ENCODE measurements at regions not wholly inside any gene's neighbourhood (a gene's known extent, or its start where the extent isn't known, plus 50 kb on each side); places are given as distances from the start of the nearest gene placed in this dataset.

- H3K4me3 ChIP-seq (ENCODE audit: low read depth in 1 of 2, low read length in 1 of 2): no peak overlapping the region
- no peaks in the 10 kb centered on the region for H3K9me3 ChIP-seq
- no peaks in the 10 kb centered on the region for H3K36me3 ChIP-seq
- H3K27ac ChIP-seq: no peak overlapping the region
- no peak for TF ChIP-seq CTCF (IDR thresholded peaks at IDR 0.05)
- H3K27me3 ChIP-seq: no peaks in the 10 kb centered on the region
- H3K4me1 ChIP-seq (ENCODE audit: control insufficient read depth in 1 of 2, insufficient read depth in 1 of 2, low read depth in 1 of 2, low read length in 1 of 2): peaks cover 0 to 3% of the 10 kb centered on the region in 2 experiments
Observed at GRCh38 chrX:30965767-30966166, 76.7 kb upstream of the TAB3 start.

DNA sequence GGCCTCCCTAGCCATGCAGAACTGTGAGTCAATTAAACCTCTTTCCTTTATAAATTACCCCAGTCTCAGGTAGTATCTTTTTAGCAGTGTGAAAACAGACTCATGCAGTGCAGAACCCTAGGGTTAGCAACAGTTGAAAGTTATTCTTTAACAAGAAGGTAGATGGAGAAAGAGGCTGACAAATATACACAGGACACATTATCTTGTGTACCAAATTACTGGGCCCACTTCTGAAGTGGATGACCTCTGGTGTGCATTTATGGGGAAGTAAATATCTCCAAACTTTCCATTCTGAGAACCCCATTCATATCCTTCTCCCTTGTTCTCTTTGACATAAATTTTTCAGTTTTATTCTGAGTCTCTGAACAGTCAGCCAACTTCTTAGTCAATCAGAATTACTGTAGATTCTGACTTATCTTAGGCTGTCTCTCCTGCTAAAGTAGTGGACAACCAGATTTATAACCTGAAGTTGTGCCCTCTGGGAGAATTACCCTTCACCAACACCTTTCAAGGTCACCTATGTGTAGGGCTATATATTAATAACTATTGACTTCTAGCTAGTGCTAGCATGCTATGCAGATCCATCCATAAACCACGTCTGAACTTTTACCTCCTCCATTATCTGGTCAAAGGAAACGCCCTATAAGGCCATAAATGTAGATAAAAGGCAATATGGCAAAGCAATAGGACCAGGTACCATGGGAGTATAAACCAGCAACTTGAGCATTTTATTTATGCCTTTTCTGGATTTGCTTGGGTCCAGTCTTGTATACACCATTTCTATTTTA, 72.5 kb upstream of the TAB3 start:
- Histone ChIP-seq H3K27me3 (no peaks in the 10 kb centered on the region), H3K27ac (no peak overlapping the region), H3K36me3 (no peaks in the 10 kb centered on the region), H3K9me3 (no peaks in the 10 kb centered on the region), H3K4me1 (ENCODE audit: control insufficient read depth in 1 of 2, insufficient read depth in 1 of 2, low read depth in 1 of 2, low read length in 1 of 2) (no peaks in the 10 kb centered on the region), H3K4me3 (ENCODE audit: low read depth in 1 of 2, low read length in 1 of 2) (no peak overlapping the region)
- TF ChIP-seq CTCF (IDR thresholded peaks at IDR 0.05): no peak

GRCh38 chrX:30957753-30958152, 68.7 kb upstream of the TAB3 start:
- no peaks in the 10 kb centered on the region for H3K36me3 ChIP-seq
- TF ChIP-seq CTCF (IDR thresholded peaks at IDR 0.05): no peak
- H3K27me3 ChIP-seq: no peaks in the 10 kb centered on the region
- no peaks in the 10 kb centered on the region for H3K9me3 ChIP-seq
- H3K4me3 ChIP-seq (ENCODE audit: low read depth in 1 of 2, low read length in 1 of 2): no peak overlapping the region
- no peak overlapping the region for H3K27ac ChIP-seq
- H3K4me1 ChIP-seq (ENCODE audit: control insufficient read depth in 1 of 2, insufficient read depth in 1 of 2, low read depth in 1 of 2, low read length in 1 of 2): no peaks in the 10 kb centered on the region

DNA sequence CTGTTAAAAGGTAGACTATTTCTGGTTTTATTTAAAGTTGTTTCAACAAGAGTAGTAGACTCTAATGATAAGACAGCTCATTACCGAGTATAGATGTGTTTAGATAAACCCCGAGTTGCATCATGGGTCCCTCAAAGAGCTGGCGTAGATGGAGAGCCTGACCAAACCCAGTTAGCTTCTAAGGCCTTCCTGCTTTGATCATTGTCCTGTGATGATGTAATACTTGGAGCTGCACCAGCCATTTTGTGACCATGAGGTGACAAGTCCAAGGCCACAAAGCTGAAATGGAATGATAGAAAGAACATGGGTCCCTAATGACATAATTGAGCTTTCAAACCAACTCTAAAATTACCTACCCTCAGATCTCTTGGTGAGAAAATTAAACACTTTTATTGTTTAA, 66.6 kb upstream of the TAB3 start:
- no peaks in the 10 kb centered on the region for H3K4me1 ChIP-seq (ENCODE audit: control insufficient read depth in 1 of 2, insufficient read depth in 1 of 2, low read depth in 1 of 2, low read length in 1 of 2)
- H3K4me3 ChIP-seq (ENCODE audit: low read depth in 1 of 2, low read length in 1 of 2): no peak overlapping the region
- no peak for TF ChIP-seq CTCF (IDR thresholded peaks at IDR 0.05)
- H3K27me3 ChIP-seq: no peaks in the 10 kb centered on the region
- no peaks in the 10 kb centered on the region for H3K36me3 ChIP-seq
- no peak overlapping the region for H3K27ac ChIP-seq
- H3K9me3 ChIP-seq: no peaks in the 10 kb centered on the region

GRCh38 chrX:30951003-30951402, 61.9 kb upstream of the TAB3 start:
- no peak for TF ChIP-seq CTCF (IDR thresholded peaks at IDR 0.05)
- Histone ChIP-seq H3K36me3 (no peaks in the 10 kb centered on the region), H3K4me3 (ENCODE audit: low read depth in 1 of 2, low read length in 1 of 2) (no peak overlapping the region)

More at GRCh38 chrX:30951003-30951402, 61.9 kb upstream of the TAB3 start:
- Histone ChIP-seq H3K27me3 (no peaks in the 10 kb centered on the region), H3K4me1 (ENCODE audit: control insufficient read depth in 1 of 2, insufficient read depth in 1 of 2, low read depth in 1 of 2, low read length in 1 of 2) (no peaks in the 10 kb centered on the region), H3K9me3 (no peaks in the 10 kb centered on the region), H3K27ac (no peak overlapping the region)
